ENCODE measurements at regions not wholly inside any gene's neighbourhood (a gene's known extent, or its start where the extent isn't known, plus 50 kb on each side); places are given as distances from the start of the nearest gene placed in this dataset.
"Not testable (repeated sequence)": the region's sequence is repeated elsewhere in the genome, so short reads cannot be mapped to it uniquely, and the experiment has no call there.

DNA sequence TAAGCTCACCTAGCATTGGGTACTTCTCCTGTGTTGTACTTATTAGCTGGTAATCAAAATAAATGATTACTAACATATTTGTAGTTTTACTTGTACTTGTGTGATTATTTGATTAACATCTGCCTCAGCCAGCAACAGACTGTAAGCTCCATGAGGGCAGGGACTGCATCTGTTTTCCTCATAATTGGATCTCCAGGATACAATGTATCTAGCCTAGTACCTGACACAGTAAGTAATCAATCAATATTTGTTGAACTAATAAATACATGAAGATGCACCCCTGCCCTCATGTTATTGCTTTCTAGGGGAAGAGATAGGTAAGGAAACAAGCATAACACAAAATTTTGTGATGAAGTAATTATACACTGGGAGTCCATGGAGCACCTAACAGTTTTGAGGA is 101.5 kb downstream of the TENT5C start:
- DNase-seq (ENCODE audit: low spot score), result no peak

DNA sequence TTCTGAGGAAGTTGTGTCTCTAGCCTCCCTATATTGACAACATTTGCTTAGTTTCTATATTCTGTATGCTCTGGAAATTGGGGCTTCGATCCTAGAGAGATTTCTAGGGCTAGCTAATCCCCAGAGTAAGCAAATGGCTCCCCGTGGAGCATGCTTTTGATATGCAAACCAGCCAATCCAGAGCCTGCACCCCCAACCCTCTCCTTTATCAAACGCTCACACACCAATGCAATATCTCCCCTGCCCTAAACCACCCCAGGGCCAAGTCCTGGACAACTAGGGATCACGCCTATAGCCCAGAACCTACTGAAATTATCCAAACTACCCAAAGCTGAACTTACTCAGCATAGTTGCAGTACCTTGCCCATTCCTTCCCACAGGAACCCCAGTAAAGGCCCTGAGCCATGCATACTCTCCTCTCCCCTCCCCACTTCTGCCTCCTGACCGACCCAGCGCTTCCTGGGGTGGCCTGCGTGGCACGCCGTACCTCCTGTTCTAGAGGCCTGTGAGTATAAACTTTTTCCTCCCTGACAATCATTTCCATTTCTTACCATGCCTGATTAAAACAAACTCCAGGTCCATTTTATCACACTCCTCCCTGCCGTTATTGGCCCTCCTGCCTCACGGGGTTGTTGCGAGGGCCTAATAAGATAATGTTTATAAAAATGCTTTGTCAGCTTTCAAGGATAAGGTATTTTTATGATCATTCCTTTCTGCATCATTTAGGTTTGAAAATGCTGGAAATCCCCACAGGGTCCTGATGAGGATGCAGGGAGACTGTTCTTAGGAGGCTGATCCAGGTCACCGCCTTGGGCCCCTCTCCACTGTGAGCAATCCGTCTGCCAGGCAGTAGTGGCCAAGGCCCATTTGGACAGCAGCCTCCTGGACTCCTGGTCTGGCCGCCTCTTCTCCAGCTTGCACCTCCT is 102.7 kb downstream of the TENT5C start:
- DNase-seq (ENCODE audit: low spot score), result no peak

DNA sequence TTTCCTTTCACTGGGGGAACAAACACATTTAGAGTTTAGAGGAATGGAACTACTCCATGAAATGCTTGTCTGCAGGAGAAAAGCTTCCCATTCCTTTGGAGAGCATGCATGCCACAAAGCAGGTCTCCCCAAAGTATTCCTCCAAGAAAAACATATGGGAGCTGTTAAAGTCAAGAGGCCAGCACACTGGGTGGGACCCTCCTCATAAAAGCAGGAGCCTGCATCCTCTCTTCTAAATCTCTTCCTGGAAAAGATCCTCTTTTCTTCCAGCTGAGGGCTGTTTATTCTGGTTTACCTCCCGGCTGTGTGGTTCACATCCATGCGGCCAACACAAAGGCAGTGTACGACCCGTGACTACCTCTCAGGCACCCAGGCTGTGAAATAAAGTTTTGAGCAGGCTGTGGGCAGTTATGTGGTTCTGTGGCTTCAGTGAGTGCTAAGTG is 103.4 kb downstream of the TENT5C start:
- no peak for DNase-seq (ENCODE audit: low spot score)

DNA sequence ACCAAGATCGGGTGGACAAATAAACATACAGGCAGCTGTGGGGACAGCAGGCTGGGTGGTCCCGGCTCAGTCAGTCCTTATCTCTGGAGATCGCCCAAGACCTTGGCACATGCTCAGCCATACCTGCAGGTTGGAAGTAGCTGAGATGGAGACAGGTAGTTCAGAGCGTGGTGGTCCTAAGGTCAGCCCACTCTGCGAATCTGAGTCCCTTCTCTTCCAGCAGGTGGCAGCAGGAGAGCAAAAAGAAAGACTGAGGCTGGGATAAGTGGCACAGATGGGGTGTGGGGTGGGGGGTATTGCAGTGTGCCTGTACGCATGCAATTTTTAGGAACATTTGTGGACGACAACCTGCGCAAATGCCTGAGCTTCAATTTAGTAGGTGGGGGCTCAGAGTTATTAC is 104.9 kb downstream of the TENT5C start:
- no peak for DNase-seq (ENCODE audit: low spot score)

DNA sequence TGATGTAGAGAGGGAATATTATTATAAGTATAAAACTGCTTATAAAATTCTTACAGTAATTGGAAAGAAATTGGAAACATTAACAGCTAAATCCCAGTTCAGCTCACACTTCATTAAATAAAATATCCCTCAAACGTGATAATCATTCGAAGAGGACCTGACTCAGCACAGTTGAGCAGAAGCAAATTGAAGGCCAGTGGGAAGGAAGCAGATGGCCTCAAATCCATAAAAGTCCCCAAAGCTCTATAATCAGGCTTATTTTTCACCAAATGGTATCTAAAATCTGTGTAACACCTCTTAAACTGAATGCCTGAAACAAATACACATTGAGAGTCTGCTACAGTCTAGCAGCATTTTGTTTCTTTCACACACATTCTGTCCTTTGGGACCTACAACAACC is 106.8 kb downstream of the TENT5C start:
- DNase-seq (ENCODE audit: low spot score), result no peak

DNA sequence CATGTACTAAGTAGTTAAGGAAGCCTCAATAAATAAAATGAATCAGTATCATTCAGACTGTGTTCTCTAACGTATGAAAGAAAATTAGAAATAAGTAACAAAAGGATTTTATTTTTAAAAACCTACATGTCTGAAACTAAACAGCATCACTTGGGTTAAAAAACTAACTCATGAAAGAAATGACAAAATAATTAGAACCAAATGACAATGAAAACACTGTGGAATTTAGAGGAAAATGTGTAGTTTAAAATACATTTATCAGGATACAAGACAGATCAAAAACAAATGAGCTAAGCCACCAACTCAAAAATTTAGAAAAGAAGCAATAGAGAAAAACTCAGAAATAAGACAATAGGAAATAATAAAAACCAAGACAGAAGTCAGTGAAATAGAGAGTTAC is 108.7 kb downstream of the TENT5C start:
- DNase-seq (ENCODE audit: low spot score), result no peak

DNA sequence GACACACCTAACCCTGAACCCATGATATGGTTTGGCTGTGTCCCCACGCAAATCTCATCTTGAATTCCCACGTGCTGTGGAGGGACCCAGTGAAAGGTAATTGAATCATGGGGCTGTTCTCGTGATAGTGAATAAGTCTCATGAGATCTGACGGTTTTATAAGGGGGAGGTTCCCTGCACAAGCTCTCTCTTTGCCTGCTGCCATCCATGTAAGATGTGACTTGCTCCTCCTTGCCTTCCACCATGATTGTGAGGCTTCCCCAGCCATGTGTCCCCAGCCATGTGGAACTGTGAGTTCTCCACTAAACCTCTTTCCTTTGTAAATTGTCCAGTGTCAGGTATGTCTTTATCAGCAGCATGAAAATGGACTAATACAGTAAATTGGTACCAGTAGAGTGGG is 110.2 kb downstream of the TENT5C start:
- DNase-seq (ENCODE audit: low spot score), result not testable (repeated sequence)

DNA sequence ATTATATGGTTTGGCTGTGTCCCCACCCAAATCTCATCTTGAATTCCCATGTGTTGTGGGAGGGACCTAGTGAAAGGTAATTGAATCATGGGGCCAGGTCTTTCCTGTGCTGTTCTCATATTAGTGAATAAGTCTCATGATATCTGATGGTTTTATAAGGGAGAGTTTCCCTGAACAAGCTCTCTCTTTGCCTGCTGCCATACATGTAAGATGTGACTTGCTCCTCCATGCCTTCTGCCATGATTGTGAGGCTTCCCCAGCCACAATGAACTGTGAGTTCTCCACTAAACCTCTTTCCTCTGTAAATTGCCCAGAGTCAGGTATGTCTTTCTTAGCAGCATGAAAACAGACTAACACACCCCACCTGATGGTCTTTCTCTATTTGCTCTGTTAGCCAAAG is 112.1 kb downstream of the TENT5C start:
- not testable (repeated sequence) for DNase-seq (ENCODE audit: low spot score)

DNA sequence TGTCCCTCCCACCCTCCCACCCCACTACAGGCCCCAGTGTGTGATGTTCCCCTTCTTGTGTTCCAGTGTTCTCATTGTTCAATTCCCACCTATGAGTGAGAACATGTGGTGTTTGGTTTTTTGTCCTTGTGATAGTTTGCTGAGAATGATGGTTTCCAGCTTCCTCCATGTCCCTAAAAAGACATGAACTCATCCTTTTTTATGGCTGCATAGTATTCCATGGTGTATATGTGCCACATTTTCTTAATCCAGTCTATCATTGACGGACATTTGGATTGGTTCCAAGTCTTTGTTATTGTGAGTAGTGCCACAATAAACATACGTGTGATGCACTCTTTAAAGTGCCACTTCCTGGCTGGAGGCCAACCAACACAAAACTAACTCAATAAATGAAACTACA is 112.7 kb downstream of the TENT5C start:
- DNase-seq (ENCODE audit: low spot score), result not testable (repeated sequence)

DNA sequence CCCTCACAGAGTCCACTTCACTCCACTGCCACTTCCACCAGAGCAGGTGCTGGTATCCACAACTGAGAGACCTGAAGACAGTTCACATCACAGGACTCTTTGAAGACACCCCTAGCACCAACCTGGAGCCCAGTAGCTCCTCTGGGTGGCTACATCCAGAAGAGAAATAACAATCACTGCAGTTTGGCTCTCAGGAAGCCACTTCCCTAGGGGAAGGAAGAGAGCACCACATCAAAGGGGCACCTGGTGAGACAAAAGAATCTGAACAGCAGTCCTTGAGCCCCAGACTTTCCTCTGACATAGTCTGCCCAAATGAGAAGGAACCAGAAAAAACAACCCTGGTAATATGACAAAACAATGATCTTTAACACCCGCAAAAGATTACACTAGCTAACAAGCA is 113.2 kb downstream of the TENT5C start:
- DNase-seq (ENCODE audit: low spot score), result no peak

DNA sequence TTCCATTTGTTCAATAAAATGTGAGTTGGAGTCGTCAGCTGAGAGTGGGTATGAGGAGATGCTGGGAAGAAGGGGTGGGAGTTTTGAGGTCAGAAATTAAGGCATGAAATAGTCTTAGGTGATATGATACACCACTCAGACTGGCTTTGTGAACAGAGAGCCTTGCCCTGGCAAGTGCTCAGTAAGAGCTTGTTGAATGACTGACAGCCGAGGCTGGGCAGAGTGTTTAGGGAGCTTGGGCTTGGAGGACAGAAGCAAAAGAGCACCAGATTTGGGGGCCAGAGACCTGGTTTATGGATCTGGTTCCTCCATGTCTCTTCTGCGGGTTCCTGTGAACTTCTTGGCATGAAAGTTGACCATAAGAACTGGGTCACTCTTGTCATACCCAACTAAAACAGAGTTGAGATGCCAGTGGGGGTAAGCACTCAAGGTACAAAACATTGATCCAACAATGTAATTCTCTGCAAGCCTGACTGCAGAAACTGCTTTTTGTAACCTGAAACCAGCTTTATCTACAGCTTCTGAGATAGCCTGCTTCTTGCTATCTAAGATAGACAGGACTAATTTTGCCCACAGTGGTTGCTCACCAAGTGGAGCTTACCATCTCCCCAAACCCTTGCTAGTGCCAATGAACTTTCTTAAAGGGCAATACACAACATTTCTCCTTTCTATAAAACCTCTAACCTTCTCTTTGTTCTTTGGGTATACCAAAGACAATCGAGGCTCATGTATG is 126.4 kb downstream of the TENT5C start:
- DNase-seq (ENCODE audit: low spot score), result no peak

DNA sequence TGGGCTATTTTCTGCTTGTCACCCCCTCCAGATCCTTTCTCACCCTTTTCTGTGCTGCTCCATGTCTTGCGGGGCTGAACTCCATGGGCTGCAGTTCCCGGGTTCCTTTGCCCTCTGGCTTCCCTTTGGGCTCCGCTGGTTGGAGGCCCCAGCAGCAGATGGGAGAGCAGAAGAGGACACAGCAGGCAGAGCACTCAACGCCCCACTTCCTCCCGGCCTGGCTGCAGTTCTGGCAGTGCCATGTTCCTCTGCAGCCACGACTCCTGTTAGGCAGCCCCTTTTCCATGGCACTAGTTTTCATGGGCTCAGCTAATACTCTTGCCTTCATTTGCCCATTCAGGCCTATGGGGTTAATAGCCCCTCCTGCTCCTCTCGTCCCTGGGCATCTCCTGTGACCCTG is 127.1 kb downstream of the TENT5C start:
- no peak for DNase-seq (ENCODE audit: low spot score)

DNA sequence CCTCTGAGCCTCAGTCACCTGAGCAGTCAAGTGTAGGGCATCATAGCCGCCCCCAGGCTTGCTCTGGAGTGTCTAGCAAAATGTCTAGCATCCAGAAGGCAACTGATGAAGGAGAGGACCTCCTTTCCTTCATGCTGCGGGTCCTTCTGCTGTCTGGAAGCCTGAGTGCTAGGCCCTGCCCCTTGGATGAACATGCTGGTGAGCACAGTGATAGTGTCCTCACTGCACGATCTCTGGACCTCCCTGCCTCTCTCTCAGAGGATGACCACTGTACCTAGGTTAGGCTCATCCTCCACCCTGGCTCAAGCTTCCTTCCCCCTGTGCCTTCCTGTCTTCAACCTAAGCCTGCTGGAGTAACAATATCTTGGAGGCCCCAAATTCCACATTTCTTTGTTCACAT is 128.6 kb downstream of the TENT5C start:
- no peak for DNase-seq (ENCODE audit: low spot score)

DNA sequence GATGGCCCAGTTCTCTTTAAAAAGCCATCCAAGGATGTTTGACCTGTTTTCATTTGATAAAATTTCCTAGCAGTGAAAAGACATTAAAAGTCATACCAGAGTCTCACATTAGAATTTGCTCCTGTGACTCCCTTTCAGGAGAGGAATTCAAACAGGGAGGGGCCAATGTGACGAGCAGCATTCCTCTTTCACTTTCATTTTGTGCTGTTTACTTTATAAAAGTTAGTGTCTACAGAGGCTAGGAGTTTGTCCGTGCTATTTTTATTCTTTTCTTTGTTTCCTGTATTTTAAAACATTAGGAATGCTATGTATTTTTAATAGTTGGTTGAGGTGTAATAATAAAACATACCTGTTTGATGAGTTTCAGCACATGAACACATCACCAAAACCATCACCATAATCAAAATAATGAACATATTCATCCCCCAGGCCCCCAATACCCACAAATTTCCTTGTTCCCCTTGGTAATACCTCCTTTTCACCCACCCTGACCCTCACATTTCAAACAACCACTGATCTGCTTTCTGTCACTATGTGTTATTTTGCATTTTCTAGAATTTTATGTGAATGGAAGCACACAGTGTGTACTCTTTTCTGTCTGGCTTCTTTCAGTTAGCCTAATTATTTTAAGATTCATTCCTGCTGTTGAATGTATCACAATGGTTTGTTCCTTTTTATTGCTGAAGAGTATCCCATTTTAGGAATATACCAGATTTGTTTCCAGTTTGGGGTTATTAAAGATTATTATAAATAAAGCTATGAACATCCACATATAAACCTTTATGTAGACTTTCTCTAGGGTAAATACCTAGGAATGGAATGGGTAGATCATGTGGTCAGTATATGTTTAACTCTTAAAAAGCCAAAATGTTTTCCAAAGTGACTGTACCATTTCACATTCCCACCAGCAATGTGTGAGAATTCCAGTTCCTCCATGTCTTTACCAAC is 129.5 kb downstream of the TENT5C start:
- DNase-seq (ENCODE audit: low spot score), result no peak

DNA sequence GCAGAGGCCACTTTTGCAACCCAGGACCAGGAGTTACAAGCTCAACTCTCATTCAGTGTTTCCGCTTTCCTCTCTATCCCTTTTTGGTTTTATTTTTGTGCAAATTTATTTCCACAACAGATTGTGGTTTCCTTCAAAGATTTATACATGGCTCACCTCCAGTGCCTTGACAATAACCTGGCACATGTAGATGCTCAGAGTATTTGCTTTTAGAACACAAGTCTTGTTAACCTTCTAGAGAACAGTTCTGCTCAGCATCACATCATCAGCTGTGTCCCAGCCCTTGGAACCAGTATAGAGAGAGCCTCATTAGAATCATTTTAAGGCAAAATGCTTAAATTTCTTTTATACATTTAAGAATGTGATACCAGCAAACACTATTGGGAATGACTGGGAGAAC is 133.7 kb downstream of the TENT5C start:
- no peak for DNase-seq (ENCODE audit: low spot score)

DNA sequence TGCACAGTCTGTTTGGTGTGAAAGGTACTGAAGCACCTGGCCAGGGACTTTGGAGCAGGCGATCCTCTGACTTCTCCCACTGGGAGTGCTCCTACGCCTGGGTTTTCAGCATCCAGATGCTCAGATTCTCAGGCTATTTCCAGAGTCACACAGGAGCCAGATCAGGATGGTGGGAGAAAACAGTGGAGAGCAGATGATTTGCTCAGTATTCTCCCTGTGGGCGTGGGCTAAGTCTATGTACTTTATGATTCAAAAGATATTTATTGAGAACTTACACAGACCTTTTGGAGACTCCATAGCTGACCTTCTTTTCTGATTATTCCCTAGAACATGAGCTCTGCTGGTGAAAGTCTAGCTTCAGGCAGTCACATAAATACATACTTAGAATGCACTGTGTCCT is 134.6 kb downstream of the TENT5C start:
- no peak for DNase-seq (ENCODE audit: low spot score)

DNA sequence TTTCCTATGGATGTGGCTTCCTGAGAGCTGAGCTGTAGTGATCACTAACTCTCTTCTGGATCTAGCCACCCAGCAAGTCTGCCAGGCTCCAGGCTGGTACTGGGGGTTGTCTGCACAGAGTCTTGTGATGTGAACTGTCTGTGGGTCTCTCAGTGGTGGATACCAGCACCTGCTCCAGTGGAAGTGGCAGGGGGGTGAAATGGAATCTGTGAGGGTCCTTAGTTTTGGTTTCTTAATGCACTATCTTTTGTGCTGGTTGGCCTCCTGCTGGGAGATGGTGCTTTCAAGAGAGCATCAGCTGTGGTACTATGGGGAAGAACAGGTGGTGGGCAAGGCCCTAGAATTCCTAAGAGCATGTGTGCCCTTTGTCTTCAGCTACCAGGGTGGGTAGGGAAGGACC is 140.7 kb downstream of the TENT5C start:
- not testable (repeated sequence) for DNase-seq (ENCODE audit: low spot score)

DNA sequence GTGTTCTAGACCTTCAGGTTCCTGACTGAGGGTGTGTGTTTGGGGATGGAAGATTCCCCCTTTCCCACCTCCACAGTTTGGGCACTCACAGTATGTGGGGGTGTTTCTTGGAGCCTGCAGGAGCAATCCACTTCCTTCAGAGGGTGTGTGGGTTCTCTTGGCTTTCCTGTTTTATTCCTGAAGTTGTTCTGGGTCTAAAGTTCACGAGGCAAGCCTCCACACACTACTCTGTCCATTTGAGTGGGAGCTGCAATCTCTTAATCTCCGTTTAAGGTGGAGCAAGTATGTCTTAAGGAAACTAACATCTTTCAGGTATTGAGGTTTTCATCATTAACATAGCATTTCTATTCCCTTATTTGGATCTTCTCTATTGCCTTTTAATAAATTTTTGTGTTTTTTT is 141.8 kb downstream of the TENT5C start:
- DNase-seq (ENCODE audit: low spot score), result no peak

DNA sequence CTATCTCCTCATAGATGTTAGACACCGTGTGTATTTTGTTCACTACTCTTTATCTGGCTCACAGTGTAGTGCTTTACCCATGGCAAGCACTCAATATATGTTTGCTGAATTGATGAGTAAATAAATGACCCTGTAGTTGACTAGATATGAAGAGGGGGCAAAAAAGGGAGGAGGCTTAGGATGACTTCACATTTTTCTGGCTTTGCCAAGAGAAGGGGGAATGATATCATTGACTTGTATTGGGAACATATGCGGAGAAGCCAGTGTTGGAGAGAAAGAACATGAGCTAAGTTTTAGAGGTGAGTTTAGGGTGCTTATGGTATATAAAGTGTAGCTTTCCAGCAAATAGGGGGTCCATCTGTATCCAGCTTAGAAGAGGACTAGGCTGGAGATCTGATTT is 145.5 kb downstream of the TENT5C start:
- no peak for DNase-seq (ENCODE audit: low spot score)

DNA sequence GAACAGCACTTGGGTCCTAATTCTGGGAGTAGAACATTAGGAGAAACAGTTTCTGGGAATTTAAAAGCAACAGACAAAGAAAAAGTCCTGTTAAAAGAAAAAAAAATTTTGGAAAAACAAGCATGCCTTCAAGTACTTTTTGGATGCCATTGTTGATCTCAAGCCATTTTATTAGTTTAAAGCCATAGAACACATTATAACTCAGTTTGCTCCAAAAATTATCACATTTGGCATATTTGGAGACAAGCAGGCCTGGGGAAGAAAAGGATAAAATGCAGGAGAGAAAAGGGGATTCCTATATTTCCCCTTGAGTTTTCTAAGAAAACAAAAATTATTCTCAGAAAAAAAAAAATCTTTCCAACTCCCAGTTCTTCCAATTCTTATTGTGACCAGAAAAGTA is 146.8 kb downstream of the TENT5C start:
- no peak for DNase-seq (ENCODE audit: low spot score)

DNA sequence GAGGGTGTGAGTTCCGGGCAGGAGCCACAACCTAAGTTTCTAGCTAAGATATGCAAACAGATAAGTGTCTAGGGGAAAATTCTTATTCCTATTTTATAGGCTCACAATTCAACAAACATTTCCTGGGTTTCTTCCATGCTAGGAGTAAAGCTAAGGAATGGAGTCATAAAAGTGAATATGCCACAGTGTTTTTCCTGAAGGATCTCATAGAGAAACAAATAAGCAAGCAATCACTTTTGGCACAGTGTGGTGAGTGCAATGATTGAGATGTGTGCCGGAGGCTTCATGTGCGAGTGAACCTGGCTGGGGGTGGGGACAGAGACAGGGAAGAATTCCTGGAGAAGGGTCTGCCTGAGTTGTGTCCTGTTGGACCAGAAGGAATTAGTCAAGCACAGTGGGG is 147.4 kb downstream of the TENT5C start:
- DNase-seq (ENCODE audit: low spot score), result no peak

DNA sequence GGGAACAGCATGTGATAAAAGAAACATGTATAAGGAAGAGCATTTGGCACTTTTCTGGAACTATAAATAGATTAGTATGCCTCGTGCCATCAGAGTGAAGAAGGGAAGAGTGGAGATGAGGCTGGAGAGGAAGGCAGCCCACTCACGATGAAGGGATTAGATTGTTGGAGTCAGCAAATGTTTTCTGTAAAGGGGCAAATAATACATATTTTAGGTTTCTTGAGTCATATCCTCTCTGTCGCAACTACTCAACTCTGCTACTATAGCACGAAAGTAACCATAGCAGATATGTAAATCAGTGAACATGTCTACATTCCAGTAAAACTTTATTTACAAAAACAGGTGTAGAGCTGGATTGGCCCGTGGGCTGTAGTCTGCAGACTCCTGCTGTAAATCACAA is 147.8 kb downstream of the TENT5C start:
- no peak for DNase-seq (ENCODE audit: low spot score)

All from left forelimb (tissue), 1 donor.